AG04449 (cell line): ENCODE measurements at regions not wholly inside any gene's neighbourhood (a gene's known extent, or its start where the extent isn't known, plus 50 kb on each side); places are given as distances from the start of the nearest gene placed in this dataset.
A peak's percentile ranks its signal among the peaks of the same experiment; 100 is the strongest.

ENCODE experiments used
- CTCF ChIA-PET: fragments of 350-600 bp; formaldehyde crosslinking; extraction: SDS; loops from one replicate; lab custom pipeline; 2021; ENCODE audit warnings: antibody characterized with exemption; lab: Yijun Ruan, JAX
- POLR2A ChIA-PET: fragments of 400-600, 350-600 bp; formaldehyde crosslinking; extraction: SDS; loops from one replicate; lab custom pipeline; 2020; ENCODE audit warnings: antibody characterized with exemption, inconsistent platforms; lab: Yijun Ruan, JAX
- DNase-seq: peaks from one replicate; pipeline ENCODE4 v3.0.0-alpha.2; 2010; ENCODE audit warnings: low read depth, low spot score
- H3K4me3 ChIP-seq: 2 replicates; pipeline ENCODE4 v1.5.1; 2011; ENCODE audit warnings: low read depth, mild to moderate bottlenecking, control low read depth, low read length
- CTCF ChIP-seq: IDR thresholded peaks from one replicate; pipeline ENCODE4 v1.5.1; 2011; ENCODE audit warnings: mild to moderate bottlenecking, moderate library complexity, low read length, control low read depth, inconsistent platforms; ENCODE audit not compliant: insufficient read depth; ENCODE audit errors: missing control alignments

GRCh38 chr16:52191531-52192134, 355.3 kb downstream of the TOX3 start:
- ChIA-PET POLR2A (no interaction called here), CTCF (interaction anchor here (0.7 to 3.7 kb wide), 22 partner anchors 9 to 1319 kb away, joined by 3 to 73 read pairs (median 4); no protein-coding TSS in a partner anchor)
- peak; percentile 84 for TF ChIP-seq CTCF
- DNase-seq, result peak; percentile 7
- H3K4me3 ChIP-seq, result no peak overlapping the region

- DNase-seq, result no peak
- CTCF ChIA-PET, result no interaction called here
- TF ChIP-seq CTCF, result no peak
- no peak overlapping the region for H3K4me3 ChIP-seq
- POLR2A ChIA-PET, result no interaction called here
These were observed 362.6 kb downstream of the TOX3 start for GRCh38 chr16:52184336-52184735.

- DNase-seq, result no peak
- CTCF ChIA-PET, result interaction anchor here (0.9 kb wide), 1 partner anchor 9 kb away, joined by 4 read pairs; no protein-coding TSS in a partner anchor
- POLR2A ChIA-PET, result no interaction called here
- no peak overlapping the region for H3K4me3 ChIP-seq
- TF ChIP-seq CTCF, result no peak
These were observed 364.1 kb downstream of the TOX3 start for GRCh38 chr16:52182840-52183239.

GRCh38 chr16:52174168-52174567, 372.8 kb downstream of the TOX3 start:
- ChIA-PET POLR2A (no interaction called here), CTCF (no interaction called here)
- no peak for TF ChIP-seq CTCF
- H3K4me3 ChIP-seq, result no peak overlapping the region
- no peak for DNase-seq

GRCh38 chr16:52171481-52171880, 375.5 kb downstream of the TOX3 start:
- ChIA-PET POLR2A (no interaction called here), CTCF (interaction anchor here (2.1 kb wide), 1 partner anchor 20 kb away, joined by 7 read pairs; no protein-coding TSS in a partner anchor)
- TF ChIP-seq CTCF, result no peak
- no peak overlapping the region for H3K4me3 ChIP-seq
- no peak for DNase-seq

GRCh38 chr16:52167328-52167727, 379.6 kb downstream of the TOX3 start:
- ChIA-PET POLR2A (no interaction called here), CTCF (no interaction called here)
- H3K4me3 ChIP-seq, result no peak overlapping the region
- TF ChIP-seq CTCF, result no peak
- DNase-seq, result no peak
